GM12874 (cell line): ENCODE measurements at regions not wholly inside any gene's neighbourhood (a gene's known extent, or its start where the extent isn't known, plus 50 kb on each side); places are given as distances from the start of the nearest gene placed in this dataset.

Source experiments
- TF ChIP-seq, protein P1 (sequence below): IDR thresholded peaks from 2 replicates; pipeline ENCODE4 v1.5.1; 2011; ENCODE audit warnings: low read depth, mild to moderate bottlenecking, control low read depth, low read length, moderate library complexity; ENCODE audit not compliant: insufficient read depth

GRCh38 chr14:40100544-40101196 lies 668.4 kb upstream of the FBXO33 start:
- TF ChIP-seq, protein P1, sequence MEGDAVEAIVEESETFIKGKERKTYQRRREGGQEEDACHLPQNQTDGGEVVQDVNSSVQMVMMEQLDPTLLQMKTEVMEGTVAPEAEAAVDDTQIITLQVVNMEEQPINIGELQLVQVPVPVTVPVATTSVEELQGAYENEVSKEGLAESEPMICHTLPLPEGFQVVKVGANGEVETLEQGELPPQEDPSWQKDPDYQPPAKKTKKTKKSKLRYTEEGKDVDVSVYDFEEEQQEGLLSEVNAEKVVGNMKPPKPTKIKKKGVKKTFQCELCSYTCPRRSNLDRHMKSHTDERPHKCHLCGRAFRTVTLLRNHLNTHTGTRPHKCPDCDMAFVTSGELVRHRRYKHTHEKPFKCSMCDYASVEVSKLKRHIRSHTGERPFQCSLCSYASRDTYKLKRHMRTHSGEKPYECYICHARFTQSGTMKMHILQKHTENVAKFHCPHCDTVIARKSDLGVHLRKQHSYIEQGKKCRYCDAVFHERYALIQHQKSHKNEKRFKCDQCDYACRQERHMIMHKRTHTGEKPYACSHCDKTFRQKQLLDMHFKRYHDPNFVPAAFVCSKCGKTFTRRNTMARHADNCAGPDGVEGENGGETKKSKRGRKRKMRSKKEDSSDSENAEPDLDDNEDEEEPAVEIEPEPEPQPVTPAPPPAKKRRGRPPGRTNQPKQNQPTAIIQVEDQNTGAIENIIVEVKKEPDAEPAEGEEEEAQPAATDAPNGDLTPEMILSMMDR, result no peak

- TF ChIP-seq, protein P1, result no peak
Observed at GRCh38 chr14:40099316-40099715, 667.1 kb upstream of the FBXO33 start.

- TF ChIP-seq, protein P1, result no peak
Observed at GRCh38 chr14:40098468-40098867, 666.2 kb upstream of the FBXO33 start.

DNA sequence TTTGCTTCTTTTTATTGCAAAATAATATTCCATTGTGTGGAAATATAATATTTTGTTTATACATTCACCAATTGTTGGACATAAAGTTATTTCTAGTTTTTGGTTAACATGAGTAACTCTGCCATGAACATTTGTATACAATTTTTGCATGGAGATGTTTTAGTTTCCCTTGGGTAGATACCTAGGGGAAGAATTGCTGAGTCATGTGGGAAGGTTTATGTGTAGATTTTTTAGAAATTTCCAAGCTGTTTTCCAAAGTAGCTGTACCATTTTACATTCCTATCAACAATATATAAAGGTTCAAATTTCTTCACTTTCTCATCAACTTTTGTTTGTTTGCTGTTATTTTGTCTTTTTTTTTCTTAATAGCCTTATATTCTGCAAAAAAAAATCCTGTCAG lies 664.7 kb upstream of the FBXO33 start:
- TF ChIP-seq, protein P1, result no peak

- TF ChIP-seq, protein P1, result no peak
Observed at GRCh38 chr14:40093800-40094199, 661.6 kb upstream of the FBXO33 start.

DNA sequence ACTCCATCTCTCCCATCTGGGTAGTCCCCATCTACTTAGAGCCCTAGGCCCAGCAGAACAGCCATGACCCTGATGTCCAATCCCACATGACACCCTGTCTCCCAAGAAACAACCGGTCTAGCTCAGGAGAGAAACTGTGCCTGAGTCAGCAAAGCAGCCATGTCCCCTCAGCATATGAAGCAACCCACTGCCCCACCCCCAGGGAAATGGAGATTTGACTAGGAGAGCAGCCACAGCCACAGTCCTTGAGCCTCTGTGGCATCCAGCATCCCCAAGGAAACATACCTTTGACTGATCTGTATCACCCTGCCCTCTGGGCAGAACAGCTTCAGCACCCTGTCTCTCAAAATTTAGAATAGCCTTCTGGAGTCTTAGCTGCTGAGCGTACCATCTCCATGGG lies 641.9 kb upstream of the FBXO33 start:
- TF ChIP-seq, protein P1, result no peak

- TF ChIP-seq, protein P1, result no peak
Observed at GRCh38 chr14:40072175-40072574, 639.9 kb upstream of the FBXO33 start.
